Frontal cortex (tissue), 3 donors: ENCODE measurements at regions not wholly inside any gene's neighbourhood (a gene's known extent, or its start where the extent isn't known, plus 50 kb on each side); places are given as distances from the start of the nearest gene placed in this dataset.
"Not testable (repeated sequence)": the region's sequence is repeated elsewhere in the genome, so short reads cannot be mapped to it uniquely, and the experiment has no call there.

Experiments used
- DNase-seq, 2 donors: peaks; one replicate each; pipeline ENCODE4 v3.0.0; 2012; ENCODE audit warnings: low spot score in 2 of 2
- FAIRE-seq: peaks from 2 replicates; lab custom pipeline; 2012; peaks lifted over from hg19 to GRCh38; lab: Jason Lieb, UNC
- donor health status: control.
- donor health status: control.
- donor health status: control.

GRCh38 chr3:7977245-7978086 lies 524.2 kb upstream of the LMCD1 start:
- DNase-seq = no peak

GRCh38 chr3:7978087-7978422 lies 523.6 kb upstream of the LMCD1 start:
- no peak for FAIRE-seq

More at GRCh38 chr3:7977245-7978086, 524.2 kb upstream of the LMCD1 start:
- FAIRE-seq = no peak

GRCh38 chr3:7982126-7982525 lies 519.5 kb upstream of the LMCD1 start:
- DNase-seq = no peak
- FAIRE-seq = no peak

More at GRCh38 chr3:7978087-7978422, 523.6 kb upstream of the LMCD1 start:
- peak in 1 of 2 donors; percentile 13 for DNase-seq

GRCh38 chr3:7999384-7999783 lies 502.2 kb upstream of the LMCD1 start:
- FAIRE-seq = no peak
- no peak for DNase-seq

- DNase-seq (no peak), FAIRE-seq (no peak)
Measured at GRCh38 chr3:8001307-8001706, 500.3 kb upstream of the LMCD1 start.

- DNase-seq (no peak), FAIRE-seq (no peak)
Measured at GRCh38 chr3:8001712-8002111, 499.9 kb upstream of the LMCD1 start.

- no peak for DNase-seq
Measured at GRCh38 chr3:8011902-8012301, 489.7 kb upstream of the LMCD1 start.

GRCh38 chr3:8020047-8020841 lies 481.4 kb upstream of the LMCD1 start:
- no peak for FAIRE-seq
- no peak for DNase-seq

More at GRCh38 chr3:8011902-8012301, 489.7 kb upstream of the LMCD1 start:
- FAIRE-seq = no peak

- DNase-seq = no peak
- FAIRE-seq = no peak
Measured at GRCh38 chr3:8027954-8028353, 473.7 kb upstream of the LMCD1 start.

- FAIRE-seq (no peak), DNase-seq (no peak)
Measured at GRCh38 chr3:8050283-8050682, 451.3 kb upstream of the LMCD1 start.

- FAIRE-seq (no peak), DNase-seq (no peak)
Measured at GRCh38 chr3:8052659-8053058, 449.0 kb upstream of the LMCD1 start.

- not testable (repeated sequence) for FAIRE-seq, DNase-seq
Measured at GRCh38 chr3:8068135-8068534, 433.5 kb upstream of the LMCD1 start.

GRCh38 chr3:8069471-8069870 lies 432.2 kb upstream of the LMCD1 start:
- FAIRE-seq (no peak), DNase-seq (no peak)

- FAIRE-seq (no peak), DNase-seq (no peak)
Measured at GRCh38 chr3:8070011-8070410, 431.6 kb upstream of the LMCD1 start.

GRCh38 chr3:8074740-8075139 lies 426.9 kb upstream of the LMCD1 start:
- DNase-seq, FAIRE-seq: not testable (repeated sequence)

GRCh38 chr3:8077126-8077525 lies 424.5 kb upstream of the LMCD1 start:
- DNase-seq (no peak), FAIRE-seq (no peak)

GRCh38 chr3:8080464-8080863 lies 421.2 kb upstream of the LMCD1 start:
- FAIRE-seq (no peak), DNase-seq (no peak)

- FAIRE-seq = no peak
- DNase-seq = no peak
Measured at GRCh38 chr3:8085498-8085897, 416.1 kb upstream of the LMCD1 start.

- FAIRE-seq (no peak), DNase-seq (no peak)
Measured at GRCh38 chr3:8087951-8088350, 413.7 kb upstream of the LMCD1 start.

GRCh38 chr3:8094415-8094814 lies 407.2 kb upstream of the LMCD1 start:
- DNase-seq (no peak), FAIRE-seq (no peak)

GRCh38 chr3:8095724-8096123 lies 405.9 kb upstream of the LMCD1 start:
- no peak for FAIRE-seq
- no peak for DNase-seq
